Ishikawa (cell line): ENCODE measurements at regions not wholly inside any gene's neighbourhood (a gene's known extent, or its start where the extent isn't known, plus 50 kb on each side); places are given as distances from the start of the nearest gene placed in this dataset.

Source experiments
- EP300 ChIP-seq: IDR thresholded peaks from 2 replicates; pipeline ENCODE4 v1.6.1; 2012; ENCODE audit warnings: borderline replicate concordance
- MAX ChIP-seq: IDR thresholded peaks from 2 replicates; pipeline ENCODE4 v1.6.1; 2012
- TAF1 ChIP-seq: IDR thresholded peaks from 2 replicates; pipeline ENCODE4 v1.6.1; 2012; ENCODE audit warnings: low read depth, mild to moderate bottlenecking

DNA sequence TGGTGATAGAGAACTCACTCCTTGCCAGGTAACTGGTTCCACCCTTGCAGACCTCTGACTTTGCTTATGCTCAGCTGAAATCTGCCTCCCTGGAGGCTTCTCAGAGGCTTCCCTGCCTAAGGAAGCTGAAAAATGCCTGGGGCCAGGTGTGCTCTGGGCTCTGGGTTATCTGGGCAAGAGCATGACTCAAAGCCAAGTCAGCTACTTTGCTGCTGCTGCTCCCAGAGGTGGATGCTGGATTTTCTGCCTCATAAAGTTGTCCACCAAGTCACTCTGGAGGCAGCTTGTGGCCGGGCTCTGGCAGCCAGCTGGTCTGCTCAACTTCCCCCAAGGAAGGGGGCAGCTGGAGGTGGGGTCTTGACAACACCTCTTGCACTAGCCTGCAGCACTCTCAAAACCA lies 132.7 kb downstream of the PJA1 start:
- TF ChIP-seq MAX (no peak), TAF1 (no peak), EP300 (no peak)
